ENCODE measurements at regions not wholly inside any gene's neighbourhood (a gene's known extent, or its start where the extent isn't known, plus 50 kb on each side); places are given as distances from the start of the nearest gene placed in this dataset.

DNA sequence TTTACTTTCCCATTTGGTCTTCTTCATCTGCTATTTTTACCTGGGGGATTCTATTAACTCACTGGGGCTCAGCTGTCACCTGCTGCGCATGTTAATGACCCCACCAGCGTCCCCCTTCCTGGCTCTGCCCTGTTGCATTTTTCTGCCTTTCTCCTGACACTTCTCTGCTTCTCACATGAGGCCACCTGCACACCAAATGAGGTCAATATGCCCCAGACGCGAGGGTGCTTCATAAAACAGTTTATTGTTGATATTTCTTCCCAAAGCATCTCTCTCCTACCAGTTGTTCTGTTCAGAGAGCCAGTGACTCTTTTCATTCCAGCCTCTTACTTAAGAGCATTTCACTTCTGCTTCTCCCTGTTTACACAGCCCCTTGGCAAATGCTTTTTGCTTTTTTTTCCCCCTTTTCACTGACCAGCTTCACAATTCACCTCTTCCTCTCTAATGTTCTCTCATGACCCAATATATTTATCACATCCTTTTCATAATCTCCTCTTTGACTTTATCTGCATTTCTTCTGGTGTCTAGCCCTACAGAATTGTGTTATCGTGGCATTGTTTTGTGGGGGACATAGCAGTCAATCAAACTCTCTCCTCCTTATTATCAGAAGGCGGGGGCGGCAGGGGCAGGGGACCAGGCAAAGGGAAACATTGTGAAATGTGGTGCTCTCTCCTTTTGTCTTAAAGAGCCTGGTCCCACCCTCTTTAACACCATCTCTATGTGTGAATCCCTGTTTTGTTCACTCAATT lies 545.8 kb upstream of the CITED2 start:
- Histone ChIP-seq H3K36me3 (replicated peaks; ENCODE audit: insufficient read depth, low read depth) (no peaks in the 10 kb centered on the region), H4K20me1 (ENCODE audit: insufficient read depth, poor library complexity, severe bottlenecking) (no peaks in the 10 kb centered on the region), H3K9me3 (ENCODE audit: low read depth) (no peaks in the 10 kb centered on the region), H3K4me1 (ENCODE audit: insufficient read depth) (peaks cover 8% of the 10 kb centered on the region), H3K4me3 (no peak overlapping the region), H2AFZ (no peak overlapping the region), H3K79me2 (no peaks in the 10 kb centered on the region), H3K27me3 (no peaks in the 10 kb centered on the region), H3K9me2 (replicated peaks; ENCODE audit: insufficient read depth) (no peaks in the 10 kb centered on the region), H3K27ac (no peak overlapping the region), H3K4me2 (no peak overlapping the region)
- whole genome bisulfite sequencing (ENCODE audit: low lambda C conversion rate, missing lambda C conversion rate), result 57% methylated on average over 7 of the region's 7 CpGs
- no peak for DNase-seq (ENCODE audit: low spot score)
- TF ChIP-seq, protein P1, sequence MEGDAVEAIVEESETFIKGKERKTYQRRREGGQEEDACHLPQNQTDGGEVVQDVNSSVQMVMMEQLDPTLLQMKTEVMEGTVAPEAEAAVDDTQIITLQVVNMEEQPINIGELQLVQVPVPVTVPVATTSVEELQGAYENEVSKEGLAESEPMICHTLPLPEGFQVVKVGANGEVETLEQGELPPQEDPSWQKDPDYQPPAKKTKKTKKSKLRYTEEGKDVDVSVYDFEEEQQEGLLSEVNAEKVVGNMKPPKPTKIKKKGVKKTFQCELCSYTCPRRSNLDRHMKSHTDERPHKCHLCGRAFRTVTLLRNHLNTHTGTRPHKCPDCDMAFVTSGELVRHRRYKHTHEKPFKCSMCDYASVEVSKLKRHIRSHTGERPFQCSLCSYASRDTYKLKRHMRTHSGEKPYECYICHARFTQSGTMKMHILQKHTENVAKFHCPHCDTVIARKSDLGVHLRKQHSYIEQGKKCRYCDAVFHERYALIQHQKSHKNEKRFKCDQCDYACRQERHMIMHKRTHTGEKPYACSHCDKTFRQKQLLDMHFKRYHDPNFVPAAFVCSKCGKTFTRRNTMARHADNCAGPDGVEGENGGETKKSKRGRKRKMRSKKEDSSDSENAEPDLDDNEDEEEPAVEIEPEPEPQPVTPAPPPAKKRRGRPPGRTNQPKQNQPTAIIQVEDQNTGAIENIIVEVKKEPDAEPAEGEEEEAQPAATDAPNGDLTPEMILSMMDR (IDR thresholded peaks at IDR 0.05; ENCODE audit: poor library complexity), result no peak
- TF ChIP-seq EZH2phosphoT487 (IDR thresholded peaks at IDR 0.05; ENCODE audit: low read depth, severe bottlenecking, unreplicated experiment) (no peak), EZH2 (IDR thresholded peaks at IDR 0.05; ENCODE audit: borderline replicate concordance) (no peak)

DNA sequence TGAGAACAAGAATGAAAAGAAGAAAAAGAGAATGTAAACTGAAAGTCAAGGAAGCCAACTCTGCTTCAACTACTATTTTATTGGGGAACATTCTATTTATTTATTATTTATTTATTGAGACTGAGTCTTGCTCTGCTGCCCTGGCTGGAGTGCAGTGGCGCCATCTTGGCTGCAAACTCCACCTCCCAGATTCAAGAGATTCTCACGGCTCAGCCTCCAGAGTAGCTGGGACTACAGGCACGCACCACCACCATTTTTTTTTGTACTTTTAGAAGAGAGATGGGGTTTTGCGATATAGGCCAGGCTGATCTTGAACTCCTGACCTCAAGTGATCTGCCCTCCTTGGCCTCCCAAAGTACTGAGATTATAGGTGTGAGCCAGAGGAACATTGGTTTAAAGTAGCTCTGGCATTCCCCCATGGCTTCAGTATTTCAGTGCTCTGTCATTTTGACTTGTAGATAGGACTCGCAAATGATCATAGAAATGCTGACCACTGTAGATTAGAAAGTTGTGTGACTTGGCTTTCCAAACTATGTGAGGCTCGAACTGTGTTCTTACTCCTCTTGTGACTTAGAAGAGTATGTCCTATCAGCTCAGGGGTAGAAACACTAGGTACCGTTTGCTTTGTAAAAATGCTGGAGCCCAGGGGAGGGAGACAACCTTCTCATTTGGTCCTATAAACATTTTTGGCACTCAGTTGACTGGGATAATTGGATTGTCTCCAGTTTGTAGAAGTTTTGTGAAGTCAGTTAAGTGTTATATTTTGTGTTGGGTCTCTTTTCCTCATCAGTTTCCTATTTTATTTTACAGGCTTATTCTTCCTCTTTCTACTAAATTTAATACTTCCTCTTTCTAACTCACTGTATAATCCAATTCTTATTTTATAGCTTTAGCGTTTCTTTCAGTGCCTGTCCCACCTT lies 544.9 kb upstream of the CITED2 start:
- no peaks in the 10 kb centered on the region for H4K20me1 ChIP-seq (ENCODE audit: insufficient read depth, poor library complexity, severe bottlenecking)
- no peak overlapping the region for H3K27ac ChIP-seq
- DNase-seq (ENCODE audit: low spot score), result no peak
- no peak overlapping the region for H3K4me2 ChIP-seq
- 85% methylated on average over 8 of the region's 8 CpGs for WGBS (ENCODE audit: low lambda C conversion rate, missing lambda C conversion rate)
- H3K27me3 ChIP-seq, result no peaks in the 10 kb centered on the region
- H3K4me1 ChIP-seq (ENCODE audit: insufficient read depth), result peaks cover 7% of the 10 kb centered on the region
- H3K4me3 ChIP-seq, result no peak overlapping the region
- H3K9me2 ChIP-seq (replicated peaks; ENCODE audit: insufficient read depth), result no peaks in the 10 kb centered on the region
- H3K9me3 ChIP-seq (ENCODE audit: low read depth), result no peaks in the 10 kb centered on the region
- no peaks in the 10 kb centered on the region for H3K79me2 ChIP-seq
- no peak overlapping the region for H2AFZ ChIP-seq
- no peaks in the 10 kb centered on the region for H3K36me3 ChIP-seq (replicated peaks; ENCODE audit: insufficient read depth, low read depth)
- TF ChIP-seq EZH2 (IDR thresholded peaks at IDR 0.05; ENCODE audit: borderline replicate concordance), result no peak
- no peak for TF ChIP-seq EZH2phosphoT487 (IDR thresholded peaks at IDR 0.05; ENCODE audit: low read depth, severe bottlenecking, unreplicated experiment)
- TF ChIP-seq, protein P1 (IDR thresholded peaks at IDR 0.05; ENCODE audit: poor library complexity), result no peak

DNA sequence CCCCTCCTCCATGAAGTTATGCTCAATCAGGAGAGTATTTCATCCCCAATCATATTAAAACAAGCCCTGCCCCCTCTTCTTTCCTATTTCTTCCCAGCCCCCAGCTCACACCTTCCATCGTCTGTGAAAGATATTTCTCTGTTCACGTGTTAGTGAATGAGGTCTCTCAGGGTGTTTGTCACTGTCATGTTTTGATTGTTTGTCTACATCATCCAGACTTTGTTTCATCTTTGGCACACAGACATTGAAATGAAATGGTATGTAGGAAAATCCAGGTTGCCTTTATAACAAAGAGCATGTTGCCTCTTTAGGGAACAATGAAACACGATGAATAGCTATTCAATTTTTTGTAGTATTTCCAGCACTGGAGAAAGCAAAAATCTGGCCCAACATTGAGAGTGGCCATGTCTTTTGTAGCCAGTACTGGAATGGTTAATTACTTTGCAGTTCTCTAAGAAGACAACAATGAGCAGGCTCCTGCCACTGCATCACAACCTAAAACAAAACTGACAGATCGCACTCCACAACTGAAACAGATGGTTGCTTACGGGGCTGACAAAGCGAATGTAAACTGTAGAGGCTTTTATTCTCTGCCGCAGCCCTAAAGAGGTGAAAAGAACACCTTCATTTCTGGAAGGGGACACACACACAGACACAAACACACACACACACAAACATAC lies 543.6 kb upstream of the CITED2 start:
- Histone ChIP-seq H2AFZ (no peak overlapping the region), H3K4me3 (no peak overlapping the region), H3K4me2 (no peak overlapping the region), H3K4me1 (ENCODE audit: insufficient read depth) (peaks cover 7% of the 10 kb centered on the region), H3K27me3 (no peaks in the 10 kb centered on the region), H3K9me2 (replicated peaks; ENCODE audit: insufficient read depth) (no peaks in the 10 kb centered on the region), H3K27ac (no peak overlapping the region), H3K79me2 (no peaks in the 10 kb centered on the region), H4K20me1 (ENCODE audit: insufficient read depth, poor library complexity, severe bottlenecking) (no peaks in the 10 kb centered on the region), H3K9me3 (ENCODE audit: low read depth) (no peaks in the 10 kb centered on the region), H3K36me3 (replicated peaks; ENCODE audit: insufficient read depth, low read depth) (no peaks in the 10 kb centered on the region)
- TF ChIP-seq, protein P1 (IDR thresholded peaks at IDR 0.05; ENCODE audit: poor library complexity), result no peak
- TF ChIP-seq EZH2phosphoT487 (IDR thresholded peaks at IDR 0.05; ENCODE audit: low read depth, severe bottlenecking, unreplicated experiment) (no peak), EZH2 (IDR thresholded peaks at IDR 0.05; ENCODE audit: borderline replicate concordance) (no peak)
- WGBS (ENCODE audit: low lambda C conversion rate, missing lambda C conversion rate), result 65% methylated on average over 7 of the region's 7 CpGs
- no peak for DNase-seq (ENCODE audit: low spot score)

Data from hepatocyte (in vitro differentiated cells).